Stimulated activated CD8-positive, alpha-beta memory T cell treated with anti-CD3 and anti-CD28 coated beads, Interleukin-7, amount 100 ng/mL, for 1 hour (primary cell): ENCODE measurements at regions not wholly inside any gene's neighbourhood (a gene's known extent, or its start where the extent isn't known, plus 50 kb on each side); places are given as distances from the start of the nearest gene placed in this dataset.
A peak's percentile ranks its signal among the peaks of the same experiment; 100 is the strongest.

ENCODE experiments used
- DNase-seq, 2 donors: peaks; one replicate each; pipeline ENCODE4 v3.0.0-alpha.2; 2020; ENCODE audit warnings: low read depth in 2 of 2

DNA sequence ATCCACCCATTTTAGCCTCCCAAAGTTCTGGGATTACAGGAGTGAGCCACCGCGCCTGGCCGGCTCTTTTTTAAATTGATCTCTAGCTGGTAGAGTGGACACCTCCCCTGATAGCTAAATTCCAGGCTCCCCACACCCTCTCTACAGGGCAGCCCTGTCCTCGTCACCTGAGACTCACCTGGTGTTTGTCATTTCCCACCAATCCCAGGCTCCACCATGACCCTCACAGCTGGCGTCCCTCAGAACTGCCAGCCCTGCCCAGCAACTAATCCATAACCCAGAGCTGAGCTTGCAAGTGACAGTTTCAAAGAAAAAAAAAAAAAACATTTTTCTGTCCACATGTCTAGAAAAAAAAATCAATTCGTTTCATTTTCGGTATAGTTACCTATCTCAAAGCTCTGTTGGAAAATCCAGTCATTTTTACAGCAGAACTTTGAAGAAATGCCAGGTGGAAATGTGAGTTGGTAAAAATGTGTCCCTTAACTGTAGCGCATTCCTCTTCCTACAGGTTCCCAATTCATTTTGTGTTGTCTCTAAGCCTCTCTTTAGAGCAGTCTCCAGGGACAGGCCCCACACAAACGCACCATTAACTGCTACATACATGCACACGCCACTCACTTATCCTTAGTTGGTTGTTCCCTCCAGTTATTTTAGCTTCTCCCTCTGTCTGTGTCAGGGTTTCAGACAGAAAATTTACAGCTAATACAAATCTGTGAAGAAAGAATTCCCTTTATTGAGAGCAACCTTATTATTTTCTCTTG, 294.7 kb downstream of the FBXO15 start:
- no peak for DNase-seq

DNA sequence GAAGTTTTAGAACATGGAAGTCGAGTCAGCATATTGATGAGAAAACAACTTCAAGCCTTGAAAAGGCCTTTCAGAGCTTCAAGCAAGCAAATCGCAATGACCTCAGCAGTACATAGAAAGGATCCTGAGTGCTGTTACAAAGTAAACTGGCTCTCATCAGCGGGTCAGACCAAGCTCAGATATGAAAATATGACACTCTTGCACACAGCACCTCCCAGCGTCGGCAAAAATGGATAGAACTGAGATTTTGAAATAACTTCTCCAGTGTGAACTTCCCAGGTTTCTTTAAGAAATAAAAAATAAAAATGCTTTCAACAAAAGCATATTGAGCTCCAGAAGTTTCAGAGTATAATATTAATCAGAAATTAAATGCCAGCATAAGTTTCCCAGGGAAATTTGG, 296.9 kb downstream of the FBXO15 start:
- no peak for DNase-seq

DNA sequence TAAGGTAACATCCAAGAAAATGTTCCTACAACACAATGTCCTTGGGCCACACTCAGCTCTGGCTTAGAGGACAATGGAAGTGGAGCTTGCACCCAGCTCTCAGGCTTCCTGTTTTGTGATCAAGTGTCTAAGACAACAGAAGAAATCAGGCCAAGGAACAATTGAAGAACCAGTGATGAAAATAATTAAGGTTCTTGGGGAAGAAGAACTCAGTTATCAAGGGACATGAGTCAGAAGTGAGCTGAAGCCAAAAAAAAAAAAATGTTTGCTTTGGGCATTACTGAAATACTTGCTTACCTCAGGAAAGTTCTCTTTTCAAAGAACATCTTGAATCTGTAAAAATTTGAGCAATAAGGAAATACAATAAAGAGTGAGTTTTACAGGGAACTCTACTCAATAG, 299.0 kb downstream of the FBXO15 start:
- no peak for DNase-seq

DNA sequence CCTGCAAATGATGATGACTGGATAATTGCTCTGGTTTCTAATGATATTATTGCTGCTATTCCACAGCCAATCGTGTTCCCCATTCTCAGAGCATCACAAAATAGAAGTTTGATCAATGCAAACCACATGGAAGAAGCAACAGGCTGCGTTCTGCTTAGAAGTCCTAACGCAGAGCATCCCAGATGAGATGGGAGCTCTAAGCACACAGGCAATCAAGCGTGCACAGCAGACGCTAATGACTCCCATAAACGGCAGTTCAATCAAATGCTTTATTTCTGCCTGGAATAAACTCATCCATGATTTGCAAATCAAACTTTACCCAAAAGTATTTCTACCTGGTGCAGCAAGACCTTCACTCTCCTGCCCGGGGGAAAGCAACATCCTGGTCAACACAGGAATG, 304.2 kb downstream of the FBXO15 start:
- DNase-seq, result no peak

DNA sequence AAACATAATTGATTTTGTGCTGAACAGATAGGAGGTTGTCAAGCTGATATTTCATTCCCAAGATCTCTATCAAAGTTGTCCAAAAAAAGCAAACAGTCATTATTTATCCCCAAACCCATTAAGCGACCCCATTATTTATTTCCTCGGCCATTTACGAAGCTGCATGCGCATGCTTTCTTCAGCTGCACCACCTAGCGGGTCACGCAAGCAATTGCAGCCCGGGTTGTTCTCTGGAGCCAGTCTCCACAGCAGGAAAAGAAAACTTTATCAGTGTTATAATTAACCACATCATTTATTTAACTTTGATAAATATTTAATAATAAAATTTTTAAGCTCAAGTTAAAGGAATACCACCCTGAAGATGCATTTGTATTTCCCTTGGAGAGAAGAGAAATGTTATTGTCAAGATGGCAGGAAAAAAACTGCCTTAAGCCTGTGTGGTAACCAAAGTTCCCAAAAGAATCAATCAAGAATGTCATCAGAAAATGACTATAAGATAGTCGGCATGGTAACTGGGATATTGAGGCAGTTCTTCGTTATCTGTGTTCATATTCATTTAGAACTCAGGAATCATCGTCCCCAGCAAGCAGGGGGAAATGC, 304.7 kb downstream of the FBXO15 start:
- DNase-seq, result peak in 1 of 2 donors; percentile 6

DNA sequence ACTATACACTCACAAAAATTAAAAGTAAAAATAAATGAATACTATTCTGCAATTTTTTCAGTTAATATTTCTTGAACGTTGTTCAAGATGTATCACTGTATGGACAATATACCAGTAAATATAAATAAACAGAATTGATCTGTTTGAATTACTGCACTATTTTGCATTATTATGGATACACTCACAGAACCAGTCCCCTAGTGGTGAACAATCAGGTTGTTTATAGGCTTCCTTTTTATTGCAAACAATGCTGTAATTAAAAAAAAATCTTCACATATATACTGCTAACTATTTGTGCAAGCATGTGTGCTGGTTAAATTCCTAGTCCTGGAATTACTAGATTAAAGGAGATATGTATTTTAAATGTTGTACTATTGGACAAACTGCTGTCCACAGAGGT, 306.0 kb downstream of the FBXO15 start:
- no peak for DNase-seq

DNA sequence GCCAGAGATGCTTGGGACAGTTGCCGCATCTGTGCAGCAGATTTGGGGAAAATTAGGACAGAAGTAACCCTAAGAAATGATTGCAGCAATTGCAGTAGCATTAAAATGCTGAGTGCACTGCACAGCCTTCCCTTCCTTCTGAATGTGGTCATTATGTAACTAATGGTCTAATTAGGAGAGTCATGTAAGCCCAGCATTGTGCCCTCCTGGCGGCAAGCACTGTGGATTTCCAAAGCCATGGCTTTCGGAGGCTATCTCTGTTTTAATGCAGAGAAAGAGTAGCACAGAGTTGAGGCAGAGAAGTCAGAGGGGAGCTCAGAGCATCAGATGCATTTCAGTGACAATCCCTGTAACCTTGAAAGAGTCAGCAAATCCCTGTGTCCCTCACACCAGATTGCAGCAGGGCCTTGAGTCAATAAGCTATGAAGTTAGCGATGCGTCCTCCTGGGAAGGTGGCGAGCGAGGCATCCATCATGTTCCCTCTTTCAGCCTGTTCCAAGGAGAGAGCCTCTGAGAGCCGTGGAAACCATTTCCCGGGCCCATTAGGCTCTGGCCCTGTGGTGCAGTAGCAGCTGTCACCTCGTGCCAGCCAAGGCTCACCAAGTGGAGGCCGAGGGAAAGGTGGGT, 307.2 kb downstream of the FBXO15 start:
- DNase-seq, result no peak

DNA sequence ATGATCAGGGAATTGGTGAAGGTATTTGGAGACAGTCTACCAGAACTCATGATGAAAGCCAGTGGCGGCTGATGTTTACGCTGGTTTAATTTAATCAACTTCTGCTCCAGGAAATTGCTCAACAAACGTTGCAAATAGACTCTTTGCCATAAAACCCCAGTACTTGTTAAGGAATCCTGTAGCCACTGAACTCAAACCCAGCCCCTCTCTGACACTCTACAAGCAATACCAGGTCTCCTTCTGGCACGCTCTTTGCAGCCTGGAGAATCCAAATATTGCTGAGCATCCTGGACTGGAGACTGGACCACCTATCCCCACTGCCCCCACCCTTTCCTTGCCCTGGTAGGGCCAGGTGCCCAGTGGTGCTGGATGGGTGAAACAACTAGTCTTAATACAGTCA, 308.2 kb downstream of the FBXO15 start:
- DNase-seq, result no peak

DNA sequence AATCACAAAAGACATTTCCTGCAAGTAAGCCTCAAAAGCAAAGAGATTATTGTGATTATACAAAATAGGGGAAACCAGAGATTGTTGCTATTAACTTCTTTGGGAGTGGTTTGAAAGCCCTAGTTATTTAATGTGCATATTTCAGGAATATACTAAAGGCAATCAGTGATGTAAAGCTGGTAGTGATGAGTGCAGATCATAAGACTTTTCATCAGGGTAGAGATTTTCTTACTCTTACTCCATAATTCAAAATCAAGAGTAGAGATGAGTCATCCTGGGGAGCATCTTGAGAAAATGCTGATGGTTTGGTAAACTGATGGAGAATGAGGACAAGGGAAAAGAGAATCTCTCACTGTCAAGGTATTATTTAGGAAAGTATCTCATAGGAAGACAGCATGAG, 309.5 kb downstream of the FBXO15 start:
- no peak for DNase-seq

DNA sequence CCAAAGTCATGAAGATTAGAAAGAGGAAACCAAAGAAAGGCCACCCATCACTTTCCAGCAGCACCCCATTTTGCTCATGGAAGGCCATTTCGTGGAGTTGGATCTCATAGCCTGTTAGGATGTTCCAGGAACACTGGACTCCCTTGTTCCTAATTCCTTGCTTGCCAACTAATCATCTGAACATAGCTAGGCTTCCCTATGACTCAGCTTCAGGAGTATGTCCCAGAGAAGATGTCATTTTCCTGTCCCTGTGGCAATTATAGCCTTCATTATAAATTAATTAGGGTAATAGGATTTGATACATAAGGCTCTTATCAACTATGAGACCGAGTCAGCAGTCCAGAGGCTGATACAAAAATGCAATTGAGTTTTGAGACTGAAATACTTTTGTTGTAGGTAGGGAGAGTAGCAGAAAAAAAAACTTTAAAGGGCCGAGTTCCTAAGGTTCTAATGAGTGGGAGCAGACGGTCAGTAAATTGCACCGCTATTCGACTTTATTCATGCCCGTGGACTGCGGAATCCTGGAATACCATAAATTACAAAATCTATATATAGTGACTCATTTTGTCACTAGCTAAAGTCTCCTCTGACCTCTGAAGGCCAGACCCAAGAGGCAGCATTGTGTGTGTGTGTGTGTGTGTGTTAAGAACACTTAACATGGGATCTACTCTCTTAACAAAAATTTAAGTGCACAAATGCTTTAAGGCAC, 311.8 kb downstream of the FBXO15 start:
- DNase-seq, result no peak

DNA sequence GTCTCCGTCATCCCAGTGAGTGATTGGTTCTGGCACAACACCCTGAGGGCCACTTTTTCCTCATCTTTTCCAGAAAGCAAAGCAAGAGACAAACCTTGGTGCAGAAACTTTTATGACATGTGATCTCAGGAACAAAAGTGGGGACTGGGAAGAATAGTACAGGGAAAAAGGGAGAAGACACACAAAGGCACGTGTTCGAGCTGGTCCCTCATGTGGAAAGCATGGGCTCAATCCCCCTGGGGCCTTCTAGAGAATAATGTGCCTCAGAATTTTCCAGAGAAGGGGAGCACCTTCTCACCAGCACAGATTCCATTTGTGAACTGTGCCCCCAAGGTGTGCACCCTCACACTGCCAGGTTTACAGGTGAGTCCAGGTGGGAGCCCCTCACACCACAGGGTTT, 312.6 kb downstream of the FBXO15 start:
- no peak for DNase-seq

DNA sequence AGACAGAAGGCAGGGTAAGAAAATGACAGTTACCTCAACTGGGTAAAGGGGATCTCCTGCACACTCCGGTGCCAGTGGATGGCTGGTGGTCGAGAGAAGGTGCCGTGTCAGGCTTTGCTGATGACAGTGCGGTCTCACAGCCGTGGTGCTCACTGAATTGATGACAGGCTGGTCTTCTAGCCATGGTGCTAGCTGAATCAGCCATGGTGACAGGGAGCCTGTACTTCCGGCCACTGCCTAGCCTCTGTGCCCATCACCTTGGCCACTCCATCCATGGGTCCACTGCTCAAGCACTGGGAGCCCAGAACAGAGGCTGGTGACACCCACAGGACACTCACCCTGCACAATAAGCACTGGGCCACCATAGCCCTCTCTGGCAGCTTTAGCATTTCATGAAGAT, 315.9 kb downstream of the FBXO15 start:
- DNase-seq, result no peak

DNA sequence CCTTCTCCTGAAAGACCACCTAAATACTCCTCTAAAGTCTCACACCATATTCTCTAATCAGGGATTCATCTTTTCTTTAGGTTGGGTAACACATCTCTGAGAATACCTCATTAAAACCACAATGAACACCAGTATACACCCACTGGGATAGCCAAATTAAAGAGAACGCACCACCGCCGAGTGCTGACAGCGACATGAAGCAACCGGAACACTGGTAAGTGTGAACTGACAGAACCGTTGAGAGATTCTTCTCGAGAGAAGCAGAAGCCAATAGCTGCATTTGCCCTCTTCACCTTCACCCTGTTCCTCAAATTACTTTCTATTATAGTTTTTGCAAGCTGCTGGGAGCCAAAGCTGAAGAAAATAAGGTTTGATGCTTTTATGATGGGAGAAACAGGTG, 318.5 kb downstream of the FBXO15 start:
- no peak for DNase-seq

DNA sequence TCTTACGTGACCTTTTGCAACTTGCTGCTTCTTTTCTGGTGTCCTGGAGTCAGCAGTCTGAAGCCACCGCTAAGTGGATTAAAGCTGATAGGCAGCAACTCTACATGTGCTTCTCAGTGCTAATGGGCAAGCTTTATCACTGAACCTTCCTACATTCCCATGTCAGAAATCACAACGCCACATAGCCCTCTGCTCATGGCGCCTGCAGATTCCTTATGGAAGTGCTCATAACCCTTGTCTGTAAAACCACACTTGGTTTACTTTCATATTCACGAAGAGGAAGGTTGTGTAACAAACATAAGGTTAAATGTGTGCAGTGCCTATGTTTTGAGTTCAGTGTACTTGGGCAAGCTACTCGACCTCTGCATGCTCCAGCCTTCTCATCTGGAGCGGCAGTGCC, 319.8 kb downstream of the FBXO15 start:
- no peak for DNase-seq

DNA sequence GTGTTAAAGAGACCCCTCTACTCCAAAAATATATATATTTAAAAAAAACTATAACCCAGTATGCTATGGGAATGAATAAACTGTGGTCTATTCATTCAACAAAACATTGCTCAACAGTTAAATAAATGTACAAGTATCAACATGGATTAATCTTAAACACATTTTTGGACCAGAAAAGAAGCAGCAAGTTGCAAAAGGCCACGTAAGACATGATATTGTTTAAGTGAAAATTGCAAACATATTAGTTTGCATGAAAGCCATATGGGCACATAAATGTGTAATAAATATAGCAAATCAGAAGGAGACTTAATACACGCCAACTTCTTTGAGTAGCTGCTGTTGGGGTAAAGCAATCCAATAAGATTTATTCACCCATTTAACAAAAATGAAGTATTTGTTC, 321.5 kb downstream of the FBXO15 start:
- no peak for DNase-seq

DNA sequence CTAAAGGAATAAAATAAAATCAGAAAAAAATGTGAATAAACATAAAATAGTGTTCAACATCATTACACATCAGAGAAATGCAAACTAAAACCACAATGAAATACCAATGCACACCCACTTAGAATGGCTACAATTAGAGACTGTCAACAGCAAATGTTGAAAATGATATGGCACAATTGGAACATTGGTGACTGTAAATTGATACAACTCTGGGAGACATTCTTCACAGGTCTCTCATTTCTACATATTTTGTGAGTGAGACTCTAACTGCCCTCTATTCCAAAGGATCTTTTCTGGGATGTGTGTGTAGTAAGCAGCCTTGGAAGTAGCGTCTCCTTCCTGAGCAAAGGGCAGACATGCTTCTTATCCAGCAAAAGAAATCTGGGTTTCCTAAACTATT, 323.0 kb downstream of the FBXO15 start:
- no peak for DNase-seq

DNA sequence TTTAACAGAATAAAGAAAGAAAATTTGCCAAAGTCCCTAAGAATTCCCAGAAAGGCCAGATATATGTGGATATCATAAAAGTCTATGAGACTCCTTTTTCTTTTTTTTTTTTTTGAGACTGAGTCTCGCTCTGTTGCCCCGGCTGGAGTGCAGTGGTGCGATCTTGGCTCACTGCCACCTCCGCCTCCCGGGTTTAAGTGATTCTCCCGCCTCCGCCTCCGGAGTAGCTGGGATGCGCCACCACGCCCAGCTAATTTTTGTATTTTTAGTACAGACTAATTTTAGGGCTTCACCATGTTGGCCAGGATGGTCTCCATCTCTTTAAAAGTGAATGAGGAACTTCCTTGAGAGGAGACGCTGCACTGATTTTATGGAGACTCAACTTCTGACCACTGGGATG, 335.2 kb downstream of the FBXO15 start:
- DNase-seq, result no peak

DNA sequence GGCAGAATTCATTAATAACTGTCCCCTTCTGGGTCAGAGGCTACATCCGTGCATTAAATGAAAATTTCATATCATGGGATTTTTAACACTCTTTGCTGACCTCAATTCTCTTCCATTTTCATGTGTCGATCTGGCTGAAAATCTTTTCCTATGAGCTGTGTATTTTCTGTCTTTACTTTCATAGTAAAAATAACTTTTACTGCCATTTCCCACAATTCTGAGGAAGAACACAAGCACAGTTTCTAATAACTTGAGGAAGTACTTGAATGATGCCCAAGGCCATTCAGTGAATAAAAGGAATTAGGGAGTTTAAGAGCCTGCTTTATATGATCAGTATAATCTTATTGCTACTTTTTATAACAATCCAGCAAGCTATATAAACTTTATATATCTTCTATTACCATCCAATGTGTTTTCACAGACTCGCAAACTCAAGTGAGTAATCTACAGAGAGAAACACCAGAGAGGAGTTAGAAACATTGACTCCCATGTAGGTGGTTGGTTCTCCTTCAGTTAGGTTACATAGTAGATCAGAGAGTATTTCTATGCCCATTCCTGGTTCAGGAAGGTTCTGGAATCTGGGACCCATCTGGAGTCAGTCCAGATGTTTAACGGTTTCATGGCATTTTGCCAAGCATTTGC, 340.0 kb downstream of the FBXO15 start:
- no peak for DNase-seq

DNA sequence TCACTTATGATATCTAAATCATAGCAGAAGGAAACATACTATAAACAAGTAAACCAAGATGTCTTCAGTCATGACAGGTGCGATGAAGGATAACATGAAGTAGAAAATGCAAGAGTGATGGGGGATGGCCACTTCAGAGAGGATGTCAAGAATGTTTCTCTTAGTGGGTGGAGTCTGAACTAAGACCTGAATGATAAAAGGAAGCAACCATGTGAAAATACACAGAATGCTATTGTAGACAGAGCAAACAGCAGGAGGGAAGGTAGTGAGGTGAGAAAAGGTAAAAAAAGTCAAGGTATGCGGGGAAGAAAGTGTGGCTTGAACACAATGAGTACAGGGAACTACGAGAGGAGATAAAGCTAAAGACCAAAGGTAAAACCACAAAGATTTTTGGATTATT, 341.6 kb downstream of the FBXO15 start:
- no peak for DNase-seq

DNA sequence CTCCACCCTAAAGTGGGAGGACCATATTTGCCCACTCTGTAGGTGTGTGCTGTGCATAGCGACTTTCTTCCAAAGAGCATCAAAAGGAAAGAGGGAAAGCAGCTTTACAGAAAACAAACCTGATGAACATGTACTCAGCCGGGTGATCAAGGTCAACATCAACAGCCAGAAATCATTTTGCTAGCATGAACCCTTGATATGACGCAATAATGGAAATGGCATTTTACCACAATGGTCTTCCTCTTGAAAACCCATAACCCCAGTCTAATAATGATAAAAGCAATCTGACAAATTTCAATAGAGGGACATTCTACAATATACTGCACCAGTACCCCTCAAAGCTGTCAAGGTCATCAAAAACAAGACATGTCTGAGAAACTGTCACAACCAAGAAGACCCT, 350.2 kb downstream of the FBXO15 start:
- DNase-seq, result no peak

DNA sequence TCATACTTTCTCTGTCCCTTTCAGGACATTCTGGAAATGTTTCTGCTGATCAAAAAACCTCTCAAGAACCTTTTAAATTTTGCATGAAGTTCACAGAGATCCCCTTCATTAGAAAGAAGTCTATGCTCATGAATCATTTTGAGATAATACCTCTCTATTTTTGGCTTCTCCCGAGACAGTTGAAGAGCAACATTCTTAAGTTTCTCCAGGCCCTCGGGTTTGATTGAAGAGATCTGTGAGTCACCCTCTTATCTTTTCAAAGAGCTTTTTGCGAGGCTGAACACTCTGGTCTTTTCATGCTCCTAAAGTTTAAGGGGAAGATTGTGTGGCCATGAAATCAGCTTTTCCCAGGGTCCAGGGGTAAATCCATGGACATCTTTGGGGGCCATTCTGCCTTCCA, 354.2 kb downstream of the FBXO15 start:
- DNase-seq, result no peak

DNA sequence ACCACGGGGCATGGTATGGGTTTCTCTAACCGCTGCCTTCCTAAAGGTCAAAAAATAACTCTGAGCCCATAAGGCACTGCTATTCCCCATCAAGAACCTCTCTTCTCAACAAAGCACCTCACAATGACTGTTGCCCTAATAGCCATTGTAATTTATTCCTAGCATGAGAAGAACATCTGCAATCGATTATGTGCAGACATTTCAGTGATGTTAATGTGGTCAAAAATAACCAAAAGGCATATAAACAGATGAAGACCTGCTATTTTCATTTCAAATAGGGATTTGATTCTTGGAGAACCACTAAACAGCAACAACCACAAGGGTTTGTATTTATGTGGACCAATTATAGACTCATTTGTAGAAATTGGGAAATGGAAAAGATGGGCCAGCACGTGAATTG, 356.6 kb downstream of the FBXO15 start:
- DNase-seq, result no peak
